ENCODE measurements at regions not wholly inside any gene's neighbourhood (a gene's known extent, or its start where the extent isn't known, plus 50 kb on each side); places are given as distances from the start of the nearest gene placed in this dataset.

GRCh38 chr2:225989809-225990208, 590.3 kb downstream of the NYAP2 start:
- TF ChIP-seq CTCF (conservative IDR thresholded peaks at IDR 0.05; ENCODE audit: low read depth, low read length) (no peak), EZH2 (IDR thresholded peaks at IDR 0.05; ENCODE audit: borderline replicate concordance, low read depth, low read length, poor library complexity, severe bottlenecking) (no peak)

All from A673 (cell line).